ENCODE measurements at regions not wholly inside any gene's neighbourhood (a gene's known extent, or its start where the extent isn't known, plus 50 kb on each side); places are given as distances from the start of the nearest gene placed in this dataset.
"Not testable (repeated sequence)": the region's sequence is repeated elsewhere in the genome, so short reads cannot be mapped to it uniquely, and the experiment has no call there.

- no peak for DNase-seq
These were observed 368.6 kb downstream of the FOXL1 start for GRCh38 chr16:86946981-86947380.

GRCh38 chr16:86948046-86948445, 369.1 kb downstream of the C16orf95 start:
- DNase-seq: no peak

GRCh38 chr16:86949116-86949515, 368.1 kb downstream of the C16orf95 start:
- no peak for DNase-seq

- DNase-seq: no peak
These were observed 367.6 kb downstream of the C16orf95 start for GRCh38 chr16:86949630-86950029.

GRCh38 chr16:86951041-86951822, 366.0 kb downstream of the C16orf95 start:
- no peak for DNase-seq

- no peak for DNase-seq
These were observed 365.2 kb downstream of the C16orf95 start for GRCh38 chr16:86951831-86952598.

- DNase-seq: no peak
These were observed 364.4 kb downstream of the C16orf95 start for GRCh38 chr16:86952769-86953168.

GRCh38 chr16:86953631-86954391, 363.4 kb downstream of the C16orf95 start:
- no peak for DNase-seq

GRCh38 chr16:86955136-86955855, 361.9 kb downstream of the C16orf95 start:
- no peak for DNase-seq

- no peak for DNase-seq
These were observed 360.8 kb downstream of the C16orf95 start for GRCh38 chr16:86956437-86956836.

GRCh38 chr16:86957662-86958198, 359.5 kb downstream of the C16orf95 start:
- DNase-seq: not testable (repeated sequence)

- no peak for DNase-seq
These were observed 358.8 kb downstream of the C16orf95 start for GRCh38 chr16:86958423-86958822.

- DNase-seq: no peak
These were observed 358.0 kb downstream of the C16orf95 start for GRCh38 chr16:86959091-86959651.

- no peak for DNase-seq
These were observed 357.5 kb downstream of the C16orf95 start for GRCh38 chr16:86959729-86960128.

- DNase-seq: no peak
These were observed 356.9 kb downstream of the C16orf95 start for GRCh38 chr16:86960266-86960665.

GRCh38 chr16:86961171-86961601, 356.0 kb downstream of the C16orf95 start:
- no peak for DNase-seq

- DNase-seq: no peak
These were observed 354.9 kb downstream of the C16orf95 start for GRCh38 chr16:86962259-86962658.

GRCh38 chr16:86962913-86963312, 354.3 kb downstream of the C16orf95 start:
- no peak for DNase-seq

GRCh38 chr16:86963600-86964575, 353.3 kb downstream of the C16orf95 start:
- DNase-seq: no peak

- DNase-seq: no peak
These were observed 352.4 kb downstream of the C16orf95 start for GRCh38 chr16:86964796-86965241.

- no peak for DNase-seq
These were observed 351.9 kb downstream of the C16orf95 start for GRCh38 chr16:86965331-86965730.

All from GF-D8 (cell line).